Natural killer cell (primary cell): ENCODE measurements at regions not wholly inside any gene's neighbourhood (a gene's known extent, or its start where the extent isn't known, plus 50 kb on each side); places are given as distances from the start of the nearest gene placed in this dataset.

Experiments
- ATAC-seq, 3 donors: fragments of 150-1000 bp in 2 of 3; fragments of 200-7000 bp in 1 of 3; cut with Tn5 transposase; 1 replicate in 1 of 3; 2 replicates in 2 of 3; pipeline ENCODE4 v1.10.0; 2021; ENCODE audit warnings: mild to moderate bottlenecking in 2 of 3, moderate library complexity in 2 of 3
- DNase-seq, 2 donors: peaks; one replicate each; pipeline versions ENCODE4 v3.0.0 to v3.0.0-alpha.2; 2013 to 2021; ENCODE audit warnings: mixed read lengths in 1 of 2
- H3K27ac ChIP-seq: one replicate; pipeline ENCODE4 v1.5.1; 2013; ENCODE audit warnings: mild to moderate bottlenecking, low read length
- H3K27me3 ChIP-seq: one replicate; pipeline ENCODE4 v1.6.1; 2013; ENCODE audit warnings: low read length; ENCODE audit not compliant: control insufficient read depth, insufficient read depth
- H3K36me3 ChIP-seq: one replicate; pipeline ENCODE4 v1.6.1; 2013; ENCODE audit warnings: low read length; ENCODE audit not compliant: control insufficient read depth, insufficient read depth
- H3K4me1 ChIP-seq: one replicate; pipeline ENCODE4 v1.6.1; 2013; ENCODE audit warnings: low read length; ENCODE audit not compliant: control insufficient read depth, insufficient read depth
- H3K4me3 ChIP-seq: one replicate; pipeline ENCODE4 v1.5.1; 2013; ENCODE audit warnings: low read length
- H3K9me3 ChIP-seq: one replicate; pipeline ENCODE4 v1.6.1; 2013; ENCODE audit warnings: low read length; ENCODE audit not compliant: control insufficient read depth, insufficient read depth
- H3K27ac Mint-ChIP-seq, 2 donors: one replicate each; pipeline ENCODE4 v1.8.0; 2022; ENCODE audit warnings: mild to moderate bottlenecking in 2 of 2, mixed read lengths in 2 of 2, moderate library complexity in 1 of 2
- H3K27me3 Mint-ChIP-seq, 2 donors: one replicate each; pipeline ENCODE4 v1.8.0; 2022; ENCODE audit warnings: low read depth in 2 of 2, mixed read lengths in 2 of 2
- H3K36me3 Mint-ChIP-seq: one replicate; pipeline ENCODE4 v1.8.0; 2022; ENCODE audit warnings: mixed read lengths
- H3K4me1 Mint-ChIP-seq, 2 donors: one replicate each; pipeline ENCODE4 v1.8.0; 2022; ENCODE audit warnings: mixed read lengths in 2 of 2
- H3K4me3 Mint-ChIP-seq: one replicate; pipeline ENCODE4 v1.8.0; 2022; ENCODE audit warnings: mild to moderate bottlenecking, moderate library complexity, mixed read lengths
- H3K9me3 Mint-ChIP-seq, 2 donors: one replicate each; pipeline ENCODE4 v1.8.0; 2022; ENCODE audit warnings: mixed read lengths in 2 of 2
- WGBS: methylation state at CpG from one replicate; pipeline ENCODE4 v1.1.7; 2013; ENCODE audit warnings: missing lambda C conversion rate; ENCODE audit not compliant: insufficient coverage; 5-methylcytosine and 5-hydroxymethylcytosine counted together
- intact Hi-C: fragments of 100-400 bp; cut with micrococcal nuclease; formaldehyde crosslinking; loops from one replicate; pipeline ENCODE4 v1.14.2; 2022
- TF ChIP-seq, protein P1 (sequence below): fragments of 200-600 bp; IDR thresholded peaks from one replicate; pipeline ENCODE4 v1.8.0; 2022; ENCODE audit warnings: antibody characterized with exemption

DNA sequence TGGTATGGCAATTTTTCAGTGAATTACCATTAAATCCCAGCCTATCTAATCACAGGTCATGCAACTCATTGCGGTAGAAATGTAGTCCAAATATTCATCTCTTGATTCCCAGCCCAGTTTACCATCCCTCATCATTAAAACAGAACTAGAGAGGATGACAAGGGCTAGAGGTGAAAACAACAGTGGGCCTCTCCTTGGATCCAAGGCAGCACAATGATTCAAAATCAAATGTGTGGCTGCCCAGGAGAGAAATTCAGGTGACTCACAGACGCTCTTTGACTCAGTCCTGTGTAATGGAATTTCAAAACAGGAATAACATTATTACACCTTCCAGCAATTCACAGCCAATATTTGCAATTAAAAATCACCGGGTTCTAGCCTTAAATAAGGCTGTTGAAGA, 246.5 kb downstream of the TBL1XR1 start:
- intact Hi-C loops: no loop called here
- H3K36me3 ChIP-seq: no peaks in the 10 kb centered on the region
- H3K4me1 ChIP-seq: no peaks in the 10 kb centered on the region
- no peak overlapping the region for H3K27ac ChIP-seq
- H3K4me3 ChIP-seq: no peak overlapping the region
- DNase-seq (no peak), ATAC-seq (no peak)
- H3K27ac Mint-ChIP-seq: no peak overlapping the region
- no peaks in the 10 kb centered on the region for H3K4me1 Mint-ChIP-seq
- 86% methylated on average over 2 of the region's 3 CpGs for WGBS
- H3K27me3 ChIP-seq: no peaks in the 10 kb centered on the region
- no peaks in the 10 kb centered on the region for H3K9me3 Mint-ChIP-seq
- H3K36me3 Mint-ChIP-seq: no peaks in the 10 kb centered on the region
- H3K4me3 Mint-ChIP-seq: no peak overlapping the region
- H3K27me3 Mint-ChIP-seq: peaks cover 2 to 8% of the 10 kb centered on the region in 2 donors
- H3K9me3 ChIP-seq: no peaks in the 10 kb centered on the region
- TF ChIP-seq, protein P1, sequence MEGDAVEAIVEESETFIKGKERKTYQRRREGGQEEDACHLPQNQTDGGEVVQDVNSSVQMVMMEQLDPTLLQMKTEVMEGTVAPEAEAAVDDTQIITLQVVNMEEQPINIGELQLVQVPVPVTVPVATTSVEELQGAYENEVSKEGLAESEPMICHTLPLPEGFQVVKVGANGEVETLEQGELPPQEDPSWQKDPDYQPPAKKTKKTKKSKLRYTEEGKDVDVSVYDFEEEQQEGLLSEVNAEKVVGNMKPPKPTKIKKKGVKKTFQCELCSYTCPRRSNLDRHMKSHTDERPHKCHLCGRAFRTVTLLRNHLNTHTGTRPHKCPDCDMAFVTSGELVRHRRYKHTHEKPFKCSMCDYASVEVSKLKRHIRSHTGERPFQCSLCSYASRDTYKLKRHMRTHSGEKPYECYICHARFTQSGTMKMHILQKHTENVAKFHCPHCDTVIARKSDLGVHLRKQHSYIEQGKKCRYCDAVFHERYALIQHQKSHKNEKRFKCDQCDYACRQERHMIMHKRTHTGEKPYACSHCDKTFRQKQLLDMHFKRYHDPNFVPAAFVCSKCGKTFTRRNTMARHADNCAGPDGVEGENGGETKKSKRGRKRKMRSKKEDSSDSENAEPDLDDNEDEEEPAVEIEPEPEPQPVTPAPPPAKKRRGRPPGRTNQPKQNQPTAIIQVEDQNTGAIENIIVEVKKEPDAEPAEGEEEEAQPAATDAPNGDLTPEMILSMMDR: no peak

DNA sequence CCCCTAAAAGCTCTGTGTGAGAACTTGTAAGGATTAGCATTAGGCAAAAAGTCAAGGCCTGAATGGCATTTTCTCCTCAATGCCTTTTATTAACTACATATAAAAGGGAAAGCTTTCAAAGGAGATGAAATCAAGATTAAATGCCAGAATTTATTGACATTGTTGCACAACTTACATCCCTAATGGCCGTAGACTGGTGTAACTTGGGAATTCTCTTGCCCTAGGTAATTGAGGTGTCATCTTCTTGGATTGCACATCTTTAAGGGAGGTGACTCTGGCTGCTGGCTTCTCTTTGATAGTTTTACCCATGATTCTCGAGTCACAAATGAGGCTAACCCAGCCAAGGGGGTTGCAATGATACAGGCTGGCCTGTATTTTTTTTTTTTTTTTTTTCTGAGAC, 249.1 kb downstream of the TBL1XR1 start:
- intact Hi-C loops: no loop called here
- no peaks in the 10 kb centered on the region for H3K4me1 ChIP-seq
- Mint-ChIP-seq H3K4me3 (no peak overlapping the region), H3K4me1 (no peaks in the 10 kb centered on the region), H3K9me3 (no peaks in the 10 kb centered on the region), H3K36me3 (no peaks in the 10 kb centered on the region), H3K27ac (no peak overlapping the region), H3K27me3 (peaks cover 2 to 8% of the 10 kb centered on the region in 2 donors)
- WGBS: 79% methylated on average over 2 of the region's 2 CpGs
- TF ChIP-seq, protein P1: no peak
- no peak for DNase-seq
- no peaks in the 10 kb centered on the region for H3K36me3 ChIP-seq
- H3K9me3 ChIP-seq: no peaks in the 10 kb centered on the region
- ATAC-seq: no peak
- no peak overlapping the region for H3K4me3 ChIP-seq
- no peaks in the 10 kb centered on the region for H3K27me3 ChIP-seq
- H3K27ac ChIP-seq: no peak overlapping the region

DNA sequence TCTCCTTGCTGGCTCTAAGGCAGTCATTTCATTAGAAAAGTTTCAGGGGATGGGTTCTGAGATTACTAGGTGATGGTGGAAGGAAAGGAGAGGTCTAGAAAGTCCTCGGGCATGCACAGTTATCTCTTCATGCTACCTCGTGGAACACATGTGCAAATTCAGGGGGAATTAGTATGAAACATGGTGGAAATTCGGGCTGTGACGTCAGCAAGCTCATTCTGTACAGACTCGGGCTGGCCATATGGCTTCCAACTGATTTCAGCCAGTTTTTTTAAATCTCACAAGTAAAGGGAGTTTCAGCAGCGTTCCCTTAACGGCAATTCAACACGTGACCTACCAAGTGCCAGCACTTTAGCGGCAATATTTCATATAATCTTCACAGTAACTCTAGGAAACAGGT, 251.1 kb downstream of the TBL1XR1 start:
- WGBS: 85% methylated on average over 9 of the region's 9 CpGs
- peaks cover 0 to 4% of the 10 kb centered on the region in 2 donors for H3K27me3 Mint-ChIP-seq
- no peaks in the 10 kb centered on the region for H3K9me3 Mint-ChIP-seq
- TF ChIP-seq, protein P1: no peak
- H3K4me3 Mint-ChIP-seq: no peak overlapping the region
- Histone ChIP-seq H3K4me3 (no peak overlapping the region), H3K4me1 (no peaks in the 10 kb centered on the region), H3K9me3 (no peaks in the 10 kb centered on the region), H3K36me3 (no peaks in the 10 kb centered on the region), H3K27me3 (no peaks in the 10 kb centered on the region), H3K27ac (no peak overlapping the region)
- ATAC-seq (no peak), DNase-seq (no peak)
- no peak overlapping the region for H3K27ac Mint-ChIP-seq
- no peaks in the 10 kb centered on the region for H3K36me3 Mint-ChIP-seq
- intact Hi-C loops: no loop called here
- H3K4me1 Mint-ChIP-seq: no peaks in the 10 kb centered on the region

DNA sequence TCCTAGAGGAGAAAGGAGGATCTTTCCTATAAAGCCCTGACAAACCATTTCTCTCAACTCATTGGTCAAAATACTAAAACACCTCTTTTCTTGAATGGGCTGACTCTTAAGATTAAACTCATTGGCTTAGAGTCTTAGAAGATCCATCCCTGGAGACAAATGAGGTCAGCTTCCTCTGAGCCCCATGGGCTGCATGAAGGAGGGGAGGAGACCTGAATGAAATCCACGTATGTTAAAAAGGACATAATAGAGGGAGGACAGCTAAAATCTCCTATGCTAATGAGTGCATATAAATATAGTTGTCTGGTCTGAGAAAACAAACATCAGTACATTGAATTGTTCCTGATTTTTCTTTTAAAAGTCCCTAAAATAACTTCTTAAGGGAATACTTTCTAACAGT, 255.0 kb downstream of the TBL1XR1 start:
- H3K4me3 Mint-ChIP-seq: no peak overlapping the region
- no peak overlapping the region for H3K27ac ChIP-seq

More for the DNA sequence above, 255.0 kb downstream of the TBL1XR1 start:
- H3K27me3 Mint-ChIP-seq: no peaks in the 10 kb centered on the region
- DNase-seq: no peak
- no peaks in the 10 kb centered on the region for H3K36me3 Mint-ChIP-seq
- no peaks in the 10 kb centered on the region for H3K4me1 ChIP-seq
- TF ChIP-seq, protein P1: no peak
- intact Hi-C loops: no loop called here
- no peak overlapping the region for H3K4me3 ChIP-seq
- H3K27me3 ChIP-seq: no peaks in the 10 kb centered on the region
- no peak for ATAC-seq
- WGBS: 100% methylated on average over 1 of the region's 1 CpG
- no peaks in the 10 kb centered on the region for H3K36me3 ChIP-seq
- H3K4me1 Mint-ChIP-seq: no peaks in the 10 kb centered on the region
- H3K9me3 ChIP-seq: no peaks in the 10 kb centered on the region
- H3K27ac Mint-ChIP-seq: no peak overlapping the region
- H3K9me3 Mint-ChIP-seq: no peaks in the 10 kb centered on the region
